ENCODE measurements at regions not wholly inside any gene's neighbourhood (a gene's known extent, or its start where the extent isn't known, plus 50 kb on each side); places are given as distances from the start of the nearest gene placed in this dataset.

DNA sequence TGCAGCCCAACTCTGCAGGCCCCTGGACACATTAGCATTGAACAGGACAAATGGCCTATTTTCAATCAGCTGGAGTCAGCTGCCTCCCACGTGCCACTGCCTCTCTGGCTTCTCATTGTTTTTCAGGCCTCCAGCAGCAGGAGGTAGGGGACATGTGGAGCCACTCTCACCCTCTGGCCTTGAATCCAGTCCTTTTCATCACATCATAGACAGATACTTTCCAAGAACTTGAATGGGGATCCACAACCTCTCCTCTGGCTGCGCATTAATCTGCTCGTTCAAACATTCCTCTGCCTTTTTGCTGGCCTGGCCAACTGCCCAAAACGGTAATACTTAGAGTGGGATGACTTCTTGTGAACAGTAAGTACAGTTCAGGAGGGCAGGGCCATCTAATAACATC is 592.3 kb downstream of the PKHD1 start:
- TF ChIP-seq OSR1 (CRISPR knock-in tag; IDR thresholded peaks at IDR 0.05) (no peak), RARB (CRISPR knock-in tag; IDR thresholded peaks at IDR 0.05) (no peak), ZNF8 (CRISPR knock-in tag; IDR thresholded peaks at IDR 0.05) (no peak), ZNF70 (CRISPR knock-in tag; IDR thresholded peaks at IDR 0.05) (no peak), BACH2 (CRISPR knock-in tag; IDR thresholded peaks at IDR 0.05; ENCODE audit: borderline replicate concordance) (no peak)
- TF ChIP-seq, protein P1, sequence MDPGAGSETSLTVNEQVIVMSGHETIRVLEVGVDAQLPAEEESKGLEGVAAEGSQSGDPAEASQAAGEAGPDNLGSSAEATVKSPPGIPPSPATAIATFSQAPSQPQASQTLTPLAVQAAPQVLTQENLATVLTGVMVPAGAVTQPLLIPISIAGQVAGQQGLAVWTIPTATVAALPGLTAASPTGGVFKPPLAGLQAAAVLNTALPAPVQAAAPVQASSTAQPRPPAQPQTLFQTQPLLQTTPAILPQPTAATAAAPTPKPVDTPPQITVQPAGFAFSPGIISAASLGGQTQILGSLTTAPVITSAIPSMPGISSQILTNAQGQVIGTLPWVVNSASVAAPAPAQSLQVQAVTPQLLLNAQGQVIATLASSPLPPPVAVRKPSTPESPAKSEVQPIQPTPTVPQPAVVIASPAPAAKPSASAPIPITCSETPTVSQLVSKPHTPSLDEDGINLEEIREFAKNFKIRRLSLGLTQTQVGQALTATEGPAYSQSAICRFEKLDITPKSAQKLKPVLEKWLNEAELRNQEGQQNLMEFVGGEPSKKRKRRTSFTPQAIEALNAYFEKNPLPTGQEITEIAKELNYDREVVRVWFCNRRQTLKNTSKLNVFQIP (CRISPR knock-in tag; IDR thresholded peaks at IDR 0.05; ENCODE audit: borderline replicate concordance, low read depth): no peak
- TF ChIP-seq, protein P2, sequence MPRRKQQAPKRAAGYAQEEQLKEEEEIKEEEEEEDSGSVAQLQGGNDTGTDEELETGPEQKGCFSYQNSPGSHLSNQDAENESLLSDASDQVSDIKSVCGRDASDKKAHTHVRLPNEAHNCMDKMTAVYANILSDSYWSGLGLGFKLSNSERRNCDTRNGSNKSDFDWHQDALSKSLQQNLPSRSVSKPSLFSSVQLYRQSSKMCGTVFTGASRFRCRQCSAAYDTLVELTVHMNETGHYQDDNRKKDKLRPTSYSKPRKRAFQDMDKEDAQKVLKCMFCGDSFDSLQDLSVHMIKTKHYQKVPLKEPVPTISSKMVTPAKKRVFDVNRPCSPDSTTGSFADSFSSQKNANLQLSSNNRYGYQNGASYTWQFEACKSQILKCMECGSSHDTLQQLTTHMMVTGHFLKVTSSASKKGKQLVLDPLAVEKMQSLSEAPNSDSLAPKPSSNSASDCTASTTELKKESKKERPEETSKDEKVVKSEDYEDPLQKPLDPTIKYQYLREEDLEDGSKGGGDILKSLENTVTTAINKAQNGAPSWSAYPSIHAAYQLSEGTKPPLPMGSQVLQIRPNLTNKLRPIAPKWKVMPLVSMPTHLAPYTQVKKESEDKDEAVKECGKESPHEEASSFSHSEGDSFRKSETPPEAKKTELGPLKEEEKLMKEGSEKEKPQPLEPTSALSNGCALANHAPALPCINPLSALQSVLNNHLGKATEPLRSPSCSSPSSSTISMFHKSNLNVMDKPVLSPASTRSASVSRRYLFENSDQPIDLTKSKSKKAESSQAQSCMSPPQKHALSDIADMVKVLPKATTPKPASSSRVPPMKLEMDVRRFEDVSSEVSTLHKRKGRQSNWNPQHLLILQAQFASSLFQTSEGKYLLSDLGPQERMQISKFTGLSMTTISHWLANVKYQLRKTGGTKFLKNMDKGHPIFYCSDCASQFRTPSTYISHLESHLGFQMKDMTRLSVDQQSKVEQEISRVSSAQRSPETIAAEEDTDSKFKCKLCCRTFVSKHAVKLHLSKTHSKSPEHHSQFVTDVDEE (CRISPR knock-in tag; IDR thresholded peaks at IDR 0.05): no peak
- no peak for ATAC-seq

DNA sequence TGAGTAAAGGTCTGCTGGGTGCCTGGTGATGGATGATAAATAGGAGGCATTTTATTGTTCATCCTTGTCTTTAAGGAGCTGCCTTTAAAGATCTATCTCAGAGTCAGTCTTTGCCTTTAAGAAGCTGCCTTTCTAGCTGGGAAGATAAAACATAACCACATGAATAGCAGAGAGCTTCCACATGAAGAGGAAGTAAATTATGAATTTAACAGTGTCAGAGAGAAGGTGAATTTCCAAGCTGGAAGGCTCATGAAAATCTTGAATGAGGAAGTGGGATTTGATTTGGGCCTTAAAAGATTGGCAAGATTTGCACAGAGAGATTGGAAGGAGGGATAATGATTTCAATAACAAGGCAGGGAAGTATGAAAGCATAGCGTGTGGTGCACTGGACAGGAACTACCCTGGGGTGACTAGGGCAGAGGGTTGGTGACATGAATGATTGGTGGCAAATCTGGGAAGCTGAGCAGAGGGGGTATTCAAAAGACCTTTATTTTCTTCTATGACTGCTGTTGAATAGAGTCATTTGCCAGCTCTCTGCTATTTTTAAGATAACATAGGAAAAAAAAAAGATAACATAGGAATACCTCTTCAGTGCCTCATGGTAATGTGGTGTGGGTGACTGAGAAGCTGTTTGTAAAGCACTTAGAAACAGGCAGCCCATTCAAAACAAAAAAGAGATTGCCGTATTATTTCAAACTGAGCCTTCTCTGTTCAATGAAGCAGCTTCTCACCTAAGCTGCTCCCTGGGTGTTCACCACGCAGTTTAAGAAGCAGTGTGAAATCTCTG is 591.6 kb downstream of the PKHD1 start:
- no peak for ATAC-seq

DNA sequence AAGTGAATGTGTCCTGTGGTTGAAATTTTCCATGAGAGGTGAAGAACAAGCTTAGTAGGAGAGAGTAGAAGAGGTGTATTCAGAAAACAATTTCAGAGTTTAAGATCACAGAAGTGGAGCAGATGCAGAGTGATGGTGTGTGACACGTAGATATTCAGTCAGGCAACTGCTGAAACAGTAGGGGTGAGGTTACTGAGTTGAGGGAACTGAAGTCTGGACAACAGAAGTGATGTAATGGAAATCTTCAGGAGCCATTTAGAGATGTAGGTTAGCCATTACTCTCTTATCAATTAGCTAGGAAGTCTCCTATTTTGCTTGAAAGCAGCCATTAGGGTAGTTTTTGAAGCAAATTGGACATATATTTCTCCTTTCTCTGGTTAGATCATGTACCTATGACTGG is 584.4 kb downstream of the PKHD1 start:
- ATAC-seq: no peak
- TF ChIP-seq CSDC2 (CRISPR knock-in tag; IDR thresholded peaks at IDR 0.05): no peak
- TF ChIP-seq TCF4 (CRISPR knock-in tag; IDR thresholded peaks at IDR 0.05; ENCODE audit: borderline replicate concordance): no peak
- no peak for TF ChIP-seq SNAI2 (CRISPR knock-in tag; IDR thresholded peaks at IDR 0.05)
- TF ChIP-seq, protein P3, sequence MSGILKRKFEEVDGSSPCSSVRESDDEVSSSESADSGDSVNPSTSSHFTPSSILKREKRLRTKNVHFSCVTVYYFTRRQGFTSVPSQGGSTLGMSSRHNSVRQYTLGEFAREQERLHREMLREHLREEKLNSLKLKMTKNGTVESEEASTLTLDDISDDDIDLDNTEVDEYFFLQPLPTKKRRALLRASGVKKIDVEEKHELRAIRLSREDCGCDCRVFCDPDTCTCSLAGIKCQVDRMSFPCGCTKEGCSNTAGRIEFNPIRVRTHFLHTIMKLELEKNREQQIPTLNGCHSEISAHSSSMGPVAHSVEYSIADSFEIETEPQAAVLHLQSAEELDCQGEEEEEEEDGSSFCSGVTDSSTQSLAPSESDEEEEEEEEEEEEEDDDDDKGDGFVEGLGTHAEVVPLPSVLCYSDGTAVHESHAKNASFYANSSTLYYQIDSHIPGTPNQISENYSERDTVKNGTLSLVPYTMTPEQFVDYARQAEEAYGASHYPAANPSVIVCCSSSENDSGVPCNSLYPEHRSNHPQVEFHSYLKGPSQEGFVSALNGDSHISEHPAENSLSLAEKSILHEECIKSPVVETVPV (CRISPR knock-in tag; IDR thresholded peaks at IDR 0.05): no peak
- TF ChIP-seq, protein P4, sequence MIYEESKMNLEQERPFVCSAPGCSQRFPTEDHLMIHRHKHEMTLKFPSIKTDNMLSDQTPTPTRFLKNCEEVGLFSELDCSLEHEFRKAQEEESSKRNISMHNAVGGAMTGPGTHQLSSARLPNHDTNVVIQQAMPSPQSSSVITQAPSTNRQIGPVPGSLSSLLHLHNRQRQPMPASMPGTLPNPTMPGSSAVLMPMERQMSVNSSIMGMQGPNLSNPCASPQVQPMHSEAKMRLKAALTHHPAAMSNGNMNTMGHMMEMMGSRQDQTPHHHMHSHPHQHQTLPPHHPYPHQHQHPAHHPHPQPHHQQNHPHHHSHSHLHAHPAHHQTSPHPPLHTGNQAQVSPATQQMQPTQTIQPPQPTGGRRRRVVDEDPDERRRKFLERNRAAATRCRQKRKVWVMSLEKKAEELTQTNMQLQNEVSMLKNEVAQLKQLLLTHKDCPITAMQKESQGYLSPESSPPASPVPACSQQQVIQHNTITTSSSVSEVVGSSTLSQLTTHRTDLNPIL (CRISPR knock-in tag; IDR thresholded peaks at IDR 0.05; ENCODE audit: low read depth): no peak
- no peak for TF ChIP-seq ZC3H10 (CRISPR knock-in tag; IDR thresholded peaks at IDR 0.05)
- no peak for TF ChIP-seq ARNTL (CRISPR knock-in tag; IDR thresholded peaks at IDR 0.05; ENCODE audit: borderline replicate concordance, low read depth)
- TF ChIP-seq GLIS3 (CRISPR knock-in tag; IDR thresholded peaks at IDR 0.05): no peak
- TF ChIP-seq ZFP3 (CRISPR knock-in tag; IDR thresholded peaks at IDR 0.05): no peak
- TF ChIP-seq TOX (CRISPR knock-in tag; IDR thresholded peaks at IDR 0.05; ENCODE audit: borderline replicate concordance): no peak
- TF ChIP-seq PPARA (CRISPR knock-in tag; IDR thresholded peaks at IDR 0.05; ENCODE audit: borderline replicate concordance): no peak
- TF ChIP-seq, protein P1 (CRISPR knock-in tag; IDR thresholded peaks at IDR 0.05; ENCODE audit: borderline replicate concordance, low read depth): no peak
- TF ChIP-seq BACH2 (CRISPR knock-in tag; IDR thresholded peaks at IDR 0.05; ENCODE audit: borderline replicate concordance): no peak
- TF ChIP-seq ZNF8 (CRISPR knock-in tag; IDR thresholded peaks at IDR 0.05): no peak

More for the DNA sequence above, 591.6 kb downstream of the PKHD1 start:
- TF ChIP-seq BACH2 (CRISPR knock-in tag; IDR thresholded peaks at IDR 0.05; ENCODE audit: borderline replicate concordance) (no peak), ZC3H10 (CRISPR knock-in tag; IDR thresholded peaks at IDR 0.05) (no peak), PPARA (CRISPR knock-in tag; IDR thresholded peaks at IDR 0.05; ENCODE audit: borderline replicate concordance) (no peak), TCF4 (CRISPR knock-in tag; IDR thresholded peaks at IDR 0.05; ENCODE audit: borderline replicate concordance) (no peak)
- TF ChIP-seq, protein P4 (CRISPR knock-in tag; IDR thresholded peaks at IDR 0.05; ENCODE audit: low read depth): no peak
- TF ChIP-seq, protein P2 (CRISPR knock-in tag; IDR thresholded peaks at IDR 0.05): no peak

Measured in SK-N-SH treated with all-trans-retinoic acid at 6 μM for 48 hours (cell line).